DND-41 (cell line): ENCODE measurements at regions not wholly inside any gene's neighbourhood (a gene's known extent, or its start where the extent isn't known, plus 50 kb on each side); places are given as distances from the start of the nearest gene placed in this dataset.

Experiments used
- EZH2 ChIP-seq: IDR thresholded peaks from 3 replicates; pipeline ENCODE4 v1.6.1; 2012; ENCODE audit warnings: borderline replicate concordance, low read depth, mild to moderate bottlenecking, moderate library complexity, low read length, inconsistent platforms; ENCODE audit not compliant: severe bottlenecking
- TF ChIP-seq, protein P1 (sequence below): IDR thresholded peaks from 2 replicates; pipeline ENCODE4 v1.5.1; 2012; ENCODE audit warnings: borderline replicate concordance, low read length, moderate library complexity, mild to moderate bottlenecking; ENCODE audit not compliant: poor library complexity, severe bottlenecking; ENCODE audit errors: extremely low read depth

DNA sequence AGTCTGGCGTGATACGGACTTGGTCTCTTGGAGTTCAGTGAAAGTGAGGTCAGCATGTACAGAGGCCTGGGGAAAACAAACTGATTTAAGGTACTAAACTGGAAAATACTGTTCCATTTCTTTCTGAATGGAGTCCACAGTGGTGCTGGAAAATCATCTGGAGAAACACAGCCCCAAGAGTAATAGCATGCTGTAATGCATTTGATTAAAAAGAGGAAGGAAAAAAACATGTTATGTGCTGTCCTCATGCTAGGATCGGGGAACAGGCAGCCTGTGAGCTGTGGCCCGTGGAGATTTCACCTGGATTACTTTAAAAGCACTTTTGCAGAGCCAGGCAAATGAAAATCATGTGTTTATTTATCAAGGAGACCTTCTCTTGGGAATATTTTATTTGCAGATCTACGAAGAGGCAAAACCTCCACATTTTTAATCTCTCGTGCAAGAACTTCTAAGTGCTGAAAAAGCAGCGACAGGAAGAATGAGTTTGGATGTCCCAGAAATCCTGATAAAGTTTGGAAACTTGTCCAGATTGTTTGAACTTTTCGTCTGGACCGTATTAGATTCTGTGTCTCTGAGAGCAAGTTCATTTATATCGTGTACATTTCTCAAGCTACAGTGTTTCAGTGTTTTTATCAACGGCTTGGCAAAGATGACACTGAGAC, 228.8 kb downstream of the GAS1 start:
- TF ChIP-seq, protein P1, sequence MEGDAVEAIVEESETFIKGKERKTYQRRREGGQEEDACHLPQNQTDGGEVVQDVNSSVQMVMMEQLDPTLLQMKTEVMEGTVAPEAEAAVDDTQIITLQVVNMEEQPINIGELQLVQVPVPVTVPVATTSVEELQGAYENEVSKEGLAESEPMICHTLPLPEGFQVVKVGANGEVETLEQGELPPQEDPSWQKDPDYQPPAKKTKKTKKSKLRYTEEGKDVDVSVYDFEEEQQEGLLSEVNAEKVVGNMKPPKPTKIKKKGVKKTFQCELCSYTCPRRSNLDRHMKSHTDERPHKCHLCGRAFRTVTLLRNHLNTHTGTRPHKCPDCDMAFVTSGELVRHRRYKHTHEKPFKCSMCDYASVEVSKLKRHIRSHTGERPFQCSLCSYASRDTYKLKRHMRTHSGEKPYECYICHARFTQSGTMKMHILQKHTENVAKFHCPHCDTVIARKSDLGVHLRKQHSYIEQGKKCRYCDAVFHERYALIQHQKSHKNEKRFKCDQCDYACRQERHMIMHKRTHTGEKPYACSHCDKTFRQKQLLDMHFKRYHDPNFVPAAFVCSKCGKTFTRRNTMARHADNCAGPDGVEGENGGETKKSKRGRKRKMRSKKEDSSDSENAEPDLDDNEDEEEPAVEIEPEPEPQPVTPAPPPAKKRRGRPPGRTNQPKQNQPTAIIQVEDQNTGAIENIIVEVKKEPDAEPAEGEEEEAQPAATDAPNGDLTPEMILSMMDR, result no peak
- no peak for TF ChIP-seq EZH2
